ENCODE measurements at regions not wholly inside any gene's neighbourhood (a gene's known extent, or its start where the extent isn't known, plus 50 kb on each side); places are given as distances from the start of the nearest gene placed in this dataset.

GRCh38 chr16:48949636-48950035 is 332.0 kb downstream of the CBLN1 start:
- no peak for TF ChIP-seq TAF1 (IDR thresholded peaks at IDR 0.05; ENCODE audit: low read depth, low read length)
- no peak for TF ChIP-seq POLR2AphosphoS5 (IDR thresholded peaks at IDR 0.05; ENCODE audit: low read depth, low read length)
- TF ChIP-seq POLR2A (IDR thresholded peaks at IDR 0.05; ENCODE audit: low read depth, low read length) = no peak
- no peak for TF ChIP-seq SPI1 (IDR thresholded peaks at IDR 0.05; ENCODE audit: low read depth, low read length)
- no peak for TF ChIP-seq PAX5 (IDR thresholded peaks at IDR 0.05; ENCODE audit: insufficient read depth, low read length, severe bottlenecking)

Measured in GM12891 (cell line).